Sigmoid colon (tissue), 4 donors: ENCODE measurements at regions not wholly inside any gene's neighbourhood (a gene's known extent, or its start where the extent isn't known, plus 50 kb on each side); places are given as distances from the start of the nearest gene placed in this dataset.

Experiments used
- CTCF ChIP-seq, 4 experiments: fragments of 450-650 bp in 3 of 4; fragments of 200-600 bp in 1 of 4; IDR thresholded peaks; one replicate each; pipeline ENCODE4 v1.5.1; 2016 to 2019; ENCODE audit warnings: antibody characterized with exemption in 4 of 4, mild to moderate bottlenecking in 3 of 4, moderate library complexity in 2 of 4
- POLR2AphosphoS5 ChIP-seq, 4 donors: sonication (generic); formaldehyde crosslinking; IDR thresholded peaks; one replicate each; pipeline ENCODE4 v1.6.1; 2017; ENCODE audit warnings: antibody characterized with exemption in 4 of 4

GRCh38 chr6:27149150-27149549, 98.4 kb upstream of the PRSS16 start:
- TF ChIP-seq POLR2AphosphoS5 (IDR thresholded peaks at IDR 0.05) = no peak
- TF ChIP-seq CTCF (IDR thresholded peaks at IDR 0.05) = no peak
